GM18526 (cell line): ENCODE measurements at regions not wholly inside any gene's neighbourhood (a gene's known extent, or its start where the extent isn't known, plus 50 kb on each side); places are given as distances from the start of the nearest gene placed in this dataset.

Source experiments
- POLR2A ChIP-seq: IDR thresholded peaks from 3 replicates; pipeline ENCODE4 v1.6.1; 2011; ENCODE audit not compliant: insufficient read length; ENCODE audit errors: extremely low read depth

DNA sequence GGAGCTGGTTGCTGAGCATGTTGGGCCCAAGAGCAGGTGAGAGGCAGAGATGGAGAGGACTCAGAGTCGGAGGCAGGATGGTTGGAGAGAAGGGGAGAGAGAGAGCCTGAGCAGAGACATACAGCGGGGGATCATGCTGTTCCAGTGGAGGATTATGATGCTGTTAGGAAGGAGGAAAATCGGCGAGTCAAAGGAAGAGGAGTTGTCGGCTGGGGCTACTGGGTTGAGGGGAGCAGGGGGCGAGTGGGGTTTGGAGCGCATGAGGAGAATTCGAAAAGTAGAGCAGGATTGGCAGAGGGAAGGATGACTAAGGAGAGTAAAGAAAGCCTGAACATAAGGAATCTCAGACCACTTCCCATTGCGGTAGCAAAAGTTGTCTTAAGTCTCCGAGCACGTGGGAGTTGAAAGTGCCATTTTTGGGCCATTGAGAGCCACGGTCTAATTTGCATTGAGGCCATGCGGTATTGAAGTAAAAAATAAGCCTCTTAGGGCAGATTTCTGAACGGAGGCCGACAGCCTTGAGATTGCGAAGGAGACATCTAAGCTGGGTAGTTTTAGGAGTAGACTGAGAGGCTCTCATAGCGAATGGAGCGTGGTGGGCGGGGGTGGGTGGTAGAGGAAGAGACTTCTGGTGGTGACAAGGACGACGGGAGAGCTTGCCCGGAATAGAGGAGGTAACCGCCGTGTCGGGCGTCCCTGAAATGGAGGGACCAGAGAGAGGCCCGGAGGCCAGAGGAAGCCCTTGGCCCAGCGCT is 140.4 kb upstream of the ETV3 start:
- TF ChIP-seq POLR2A, result no peak

DNA sequence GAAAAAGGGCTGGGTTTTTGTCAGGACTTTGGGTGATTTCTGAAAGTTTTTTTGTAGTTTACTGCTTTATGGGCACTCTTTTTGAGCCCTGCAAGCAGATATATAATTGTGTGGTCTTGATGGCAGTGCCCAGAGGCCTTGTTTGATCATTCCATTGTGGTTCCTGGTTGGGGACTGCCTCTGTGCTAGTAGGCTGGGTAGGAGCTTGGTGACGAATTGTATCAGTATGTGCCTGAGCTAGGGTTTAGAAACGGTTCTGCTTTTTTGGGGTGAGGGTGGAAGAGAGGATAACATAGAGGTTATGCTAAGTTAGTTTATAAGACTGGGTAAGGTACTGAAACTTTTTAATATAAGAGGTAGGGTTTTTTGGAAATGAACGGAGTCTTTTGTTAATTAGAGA is 139.7 kb upstream of the ETV3 start:
- no peak for TF ChIP-seq POLR2A

DNA sequence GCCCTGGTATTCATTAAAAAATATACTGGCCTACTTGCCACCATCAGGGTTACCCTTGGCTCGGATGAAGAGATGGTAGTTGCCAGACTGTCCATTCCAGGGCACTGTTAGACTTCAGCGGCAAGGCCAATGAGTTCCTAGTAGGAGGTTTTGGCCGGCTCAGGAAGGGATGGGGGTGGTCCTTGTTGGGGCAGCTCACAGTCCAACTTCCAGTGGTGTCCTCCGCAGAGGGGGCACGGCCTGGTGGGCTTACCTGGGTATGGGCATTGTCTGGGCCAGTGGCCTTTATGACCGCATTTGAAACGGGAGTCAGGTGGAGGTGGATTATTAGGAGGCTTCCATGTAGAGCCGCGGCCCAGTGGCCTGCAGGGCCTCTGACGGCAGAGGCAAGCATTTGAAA is 139.1 kb upstream of the ETV3 start:
- TF ChIP-seq POLR2A, result no peak

DNA sequence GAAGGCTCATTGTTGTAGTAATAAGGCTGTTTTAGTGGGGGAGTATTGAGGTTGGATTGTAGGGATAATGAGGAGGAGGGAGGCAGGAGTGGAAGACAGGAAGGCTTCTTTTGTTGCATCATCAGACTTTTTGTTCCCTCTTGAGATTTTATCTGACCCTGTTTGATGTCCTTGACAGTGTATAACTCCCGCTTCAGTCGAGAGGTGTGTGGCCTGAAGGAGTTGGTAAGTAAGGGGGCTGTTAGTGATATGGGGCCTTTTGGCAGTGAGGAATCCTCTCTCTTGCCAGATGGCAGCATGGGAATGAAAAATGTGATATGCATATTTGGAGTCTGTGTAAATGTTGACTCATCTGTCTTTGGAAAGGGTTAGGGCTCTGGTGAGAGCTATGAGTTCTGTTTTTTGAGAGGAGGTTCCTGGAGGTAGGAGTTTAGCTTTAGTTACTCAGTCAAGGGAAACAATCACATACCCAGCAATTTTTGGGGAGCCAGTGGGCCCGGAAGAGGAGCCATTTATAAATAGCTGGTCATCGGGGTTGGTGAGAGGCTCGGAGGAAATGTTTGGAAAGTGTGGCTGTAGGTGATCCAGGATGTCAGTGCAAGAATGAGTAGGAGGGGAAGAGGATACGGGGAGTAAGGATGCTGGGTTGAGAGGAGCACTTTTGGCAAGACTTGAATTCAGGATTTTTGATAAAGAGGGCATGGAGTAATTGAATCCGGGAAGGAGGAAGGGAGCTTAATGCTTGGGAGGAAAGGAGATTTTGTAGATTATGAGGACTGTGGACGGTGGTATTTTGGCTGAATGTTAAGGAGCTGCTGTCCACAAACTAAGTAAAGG is 136.7 kb upstream of the ETV3 start:
- TF ChIP-seq POLR2A, result no peak

DNA sequence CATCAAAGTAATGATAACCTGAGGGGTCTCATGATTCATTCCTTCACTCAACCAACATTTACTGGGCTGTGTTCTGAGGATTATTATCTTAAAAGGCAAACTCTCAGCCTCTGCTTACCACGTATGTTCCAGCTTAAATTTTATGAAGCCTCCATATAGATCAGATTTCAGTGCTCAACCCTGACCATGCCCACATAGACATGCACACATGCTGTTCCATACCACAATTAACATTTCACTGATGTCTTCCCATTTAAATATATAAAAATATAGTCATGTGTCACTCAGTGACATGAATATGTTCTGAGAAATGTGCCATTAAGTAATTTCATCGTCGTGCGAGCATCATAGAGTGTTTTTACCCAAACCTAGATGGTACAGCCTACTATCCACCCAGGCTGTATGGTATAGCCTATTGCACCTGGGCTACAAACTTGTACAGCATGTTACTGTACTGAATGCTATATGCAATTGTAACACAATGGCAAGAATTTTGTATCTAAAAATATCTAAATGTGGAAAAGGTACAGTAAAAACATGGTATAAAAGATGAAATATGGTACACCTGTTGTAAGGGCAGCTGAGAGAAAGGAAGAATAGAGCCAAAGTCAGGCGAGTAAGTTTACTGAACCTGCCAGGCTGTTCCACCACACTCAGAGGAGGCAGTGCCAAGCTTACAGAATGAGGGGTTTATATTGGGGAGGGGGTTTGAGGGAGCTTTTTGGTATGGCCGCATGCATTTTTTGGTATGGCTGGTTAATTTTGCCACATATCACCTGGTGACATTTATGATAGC is 134.7 kb upstream of the ETV3 start:
- TF ChIP-seq POLR2A, result no peak

DNA sequence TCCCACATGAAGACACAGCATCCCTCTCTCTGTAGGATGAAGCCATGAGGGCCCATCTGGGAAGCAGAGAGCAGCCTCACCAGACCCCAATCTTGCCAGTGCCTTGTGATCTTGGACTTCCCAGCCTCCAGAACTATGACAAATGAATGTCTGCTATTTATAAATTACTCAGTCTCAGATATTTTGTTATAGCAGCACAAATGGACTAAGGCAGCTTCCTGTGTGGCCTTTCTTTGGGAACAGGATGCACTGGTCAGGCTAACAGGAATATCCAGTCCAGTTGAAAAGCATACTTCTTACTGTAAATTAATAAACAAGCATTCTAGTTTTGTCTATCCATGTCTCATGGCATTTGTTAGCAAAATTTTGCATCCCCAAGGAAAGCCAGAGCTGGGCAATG is 134.1 kb upstream of the ETV3 start:
- TF ChIP-seq POLR2A, result no peak

DNA sequence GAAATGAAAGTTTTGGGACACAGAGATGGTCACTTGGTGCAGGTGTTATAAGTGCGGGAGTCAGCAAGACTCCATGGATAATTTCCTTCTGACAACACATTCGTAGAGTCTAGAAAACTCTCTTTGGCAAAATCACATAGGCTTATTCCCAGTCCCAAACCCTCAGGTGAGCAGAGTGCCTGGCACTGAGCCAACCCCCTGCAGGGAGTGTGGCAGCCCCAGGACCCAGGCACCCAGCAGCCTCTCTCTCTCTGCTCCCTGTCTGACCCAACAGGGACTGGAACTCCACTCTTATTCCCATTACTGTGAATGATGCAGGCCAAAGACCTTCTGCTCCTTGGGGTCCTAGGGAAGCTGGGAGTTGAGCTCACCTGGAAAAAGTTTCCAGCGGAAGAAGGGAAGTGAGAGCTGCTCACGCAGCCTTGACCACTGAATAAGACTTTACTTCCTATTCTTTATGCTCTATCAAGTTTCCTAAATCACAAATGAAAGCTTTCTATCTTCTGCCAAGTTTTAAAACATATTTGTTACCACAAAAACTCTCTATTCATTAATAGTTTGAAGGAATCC is 132.6 kb upstream of the ETV3 start:
- TF ChIP-seq POLR2A, result no peak

DNA sequence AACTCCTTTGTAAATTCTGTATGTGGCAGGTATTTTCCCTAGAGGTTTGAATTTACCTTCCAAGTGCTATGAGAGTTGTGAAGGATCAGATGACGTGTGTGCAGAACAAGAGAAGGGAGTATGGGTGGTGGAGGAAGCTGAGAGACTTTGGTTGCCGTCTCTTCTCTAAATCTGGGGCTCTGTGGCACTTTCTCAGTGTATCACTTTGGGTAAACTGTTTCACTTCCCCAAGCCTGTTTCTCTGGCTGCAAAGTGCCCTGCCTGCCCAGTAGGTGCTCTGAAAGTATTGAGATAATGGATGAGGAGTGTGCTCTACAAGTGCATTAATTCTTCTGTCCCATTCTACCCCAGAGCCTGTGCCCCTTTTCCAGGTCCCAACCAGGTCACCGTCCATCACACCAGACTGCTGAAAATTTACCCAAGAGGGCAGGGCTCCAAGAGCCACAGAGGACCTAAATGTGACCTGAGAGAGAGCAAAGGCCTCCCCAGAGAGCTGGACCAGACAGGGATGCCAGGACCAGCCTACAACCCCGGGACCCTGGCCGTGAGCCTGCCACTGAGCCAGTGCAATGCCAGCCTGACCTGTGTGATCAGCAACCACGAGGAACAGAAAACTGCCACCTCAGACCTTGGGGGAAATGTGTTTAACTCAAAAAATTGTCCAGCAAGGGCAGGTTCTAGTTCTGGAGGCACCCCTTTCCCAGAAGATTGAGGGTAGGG is 131.6 kb upstream of the ETV3 start:
- no peak for TF ChIP-seq POLR2A

DNA sequence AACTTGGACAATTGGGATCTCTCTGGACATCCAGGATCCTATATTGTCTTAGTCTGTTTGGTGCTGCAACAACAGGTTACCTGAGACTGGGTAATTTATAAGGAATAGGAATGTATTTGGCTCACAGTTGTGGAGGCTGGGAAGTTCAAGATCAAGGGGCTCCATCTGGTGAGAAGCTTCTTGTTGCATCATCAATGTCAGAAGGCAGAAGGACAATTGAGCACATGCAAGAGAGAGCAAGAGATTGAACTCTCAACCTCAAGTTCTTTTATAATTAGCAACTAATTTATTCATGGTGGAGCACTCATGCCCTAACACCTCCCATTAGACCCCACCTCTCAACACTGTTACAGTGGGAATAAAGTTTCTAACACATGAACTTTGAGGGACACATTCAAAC is 124.7 kb upstream of the ETV3 start:
- no peak for TF ChIP-seq POLR2A

DNA sequence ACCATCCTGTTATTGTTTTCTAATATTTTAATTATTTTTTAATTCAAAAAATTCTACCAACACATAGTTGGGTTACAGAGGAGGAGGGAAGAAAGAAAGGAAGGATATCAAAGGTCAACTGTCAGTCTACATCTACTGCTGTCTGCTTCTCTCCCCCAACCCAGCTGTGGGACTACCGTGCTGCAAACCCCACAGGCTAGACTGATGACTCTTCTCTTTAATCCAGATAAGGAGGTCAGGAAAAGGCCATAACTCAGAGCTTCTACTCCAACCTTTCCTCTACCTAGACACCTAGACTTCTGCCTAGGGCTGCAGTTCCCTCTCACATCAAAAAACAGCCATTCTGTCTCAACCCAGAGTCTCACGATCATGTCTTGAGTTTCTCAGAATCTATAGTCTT is 124.2 kb upstream of the ETV3 start:
- no peak for TF ChIP-seq POLR2A

DNA sequence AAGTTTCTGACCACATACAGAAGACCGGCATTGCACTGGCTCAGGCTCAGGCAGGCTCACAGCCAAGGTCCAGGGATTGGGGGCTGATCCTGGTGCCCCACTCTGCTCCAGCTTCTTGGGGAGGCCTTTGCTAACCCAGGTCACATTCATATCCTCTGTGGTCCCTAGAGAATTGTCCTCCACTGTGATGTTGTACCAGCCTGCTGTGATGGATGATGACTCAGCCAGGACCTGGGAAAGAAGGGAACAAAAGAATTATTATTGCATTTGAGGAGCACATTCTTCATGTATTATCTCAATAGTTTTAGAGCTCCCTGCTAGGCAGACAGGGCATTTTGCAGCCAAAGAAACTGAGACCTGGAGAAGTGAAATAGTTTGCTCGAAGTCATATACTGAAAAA is 114.3 kb upstream of the ETV3 start:
- no peak for TF ChIP-seq POLR2A

DNA sequence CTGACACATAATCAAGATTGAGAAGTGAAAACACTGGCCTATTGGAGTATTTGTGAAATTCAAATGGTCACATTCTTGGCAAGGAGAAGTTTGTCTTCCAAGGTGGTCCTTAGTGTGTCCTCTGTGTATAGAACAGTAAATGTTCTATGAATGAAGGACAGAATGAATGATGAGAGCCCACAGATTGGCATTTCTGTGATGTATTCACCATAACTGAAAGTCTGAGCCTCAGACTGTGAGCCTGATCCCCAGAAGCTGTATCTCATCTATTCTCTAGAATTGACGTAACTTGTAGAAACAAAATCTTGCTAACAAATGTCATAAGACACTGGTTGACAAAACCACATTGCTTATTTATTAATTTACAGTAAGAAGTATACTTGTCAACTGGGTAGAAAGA is 111.5 kb upstream of the ETV3 start:
- no peak for TF ChIP-seq POLR2A

DNA sequence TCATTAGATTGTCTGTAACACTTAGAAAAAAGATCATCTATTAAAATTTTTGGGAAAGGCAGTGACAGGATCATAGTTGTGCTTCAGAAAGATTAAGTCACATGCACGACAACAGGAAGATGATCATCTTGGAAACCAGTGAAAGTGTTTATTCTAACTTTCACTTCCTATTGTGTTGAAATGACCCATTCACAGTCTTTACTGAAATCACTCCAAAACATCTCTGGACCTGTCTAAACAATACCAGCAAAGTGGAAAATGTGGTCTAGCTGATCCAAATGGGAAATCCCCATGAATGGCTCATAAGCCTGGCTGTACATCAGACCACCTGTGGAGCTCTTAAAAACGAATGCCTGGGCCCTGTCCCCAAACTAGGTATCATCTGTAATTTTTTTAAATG is 111.1 kb upstream of the ETV3 start:
- no peak for TF ChIP-seq POLR2A

DNA sequence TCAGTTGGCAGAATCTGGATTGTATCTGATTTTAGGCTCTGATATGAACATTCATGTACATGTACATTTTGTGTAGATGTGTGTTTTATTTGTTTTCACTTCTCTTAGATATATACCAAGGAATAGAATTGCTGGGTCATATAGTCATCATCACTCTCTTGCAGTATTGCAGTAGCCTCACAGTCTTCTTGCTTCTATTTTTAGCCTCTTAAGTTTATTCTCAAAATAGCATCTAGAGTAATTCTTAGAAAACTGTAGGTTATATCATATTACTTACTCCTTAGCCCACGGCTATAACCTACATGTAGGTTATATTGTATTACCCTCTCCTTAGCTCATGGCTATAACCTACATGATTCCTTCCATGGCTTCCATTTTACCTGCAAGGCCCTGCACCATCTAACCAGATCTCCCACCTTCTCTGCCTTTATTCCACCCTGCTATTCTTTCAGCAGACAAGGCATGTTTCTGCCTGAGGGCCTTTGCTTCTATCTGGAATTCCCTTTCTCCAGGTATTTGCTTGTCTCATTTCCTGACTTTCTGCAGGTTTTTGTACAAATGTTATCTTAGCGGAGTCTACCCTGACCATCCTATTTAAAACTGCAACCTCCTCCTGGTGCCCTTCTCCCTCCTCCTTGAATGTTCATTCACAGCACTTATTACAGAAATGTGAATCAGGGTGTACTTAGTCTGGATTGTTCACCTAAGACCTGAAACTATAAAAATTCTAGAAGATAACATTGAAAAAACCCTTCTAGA is 109.0 kb upstream of the ETV3 start:
- TF ChIP-seq POLR2A, result no peak
